ENCODE measurements at regions not wholly inside any gene's neighbourhood (a gene's known extent, or its start where the extent isn't known, plus 50 kb on each side); places are given as distances from the start of the nearest gene placed in this dataset.

- no peak for TF ChIP-seq POLR2AphosphoS5 (IDR thresholded peaks at IDR 0.05; ENCODE audit: low read depth, low read length)
- TF ChIP-seq POLR2A (IDR thresholded peaks at IDR 0.05; ENCODE audit: low read depth, low read length), result no peak
- no peak for TF ChIP-seq TAF1 (IDR thresholded peaks at IDR 0.05; ENCODE audit: borderline replicate concordance, low read depth, low read length)
Observed at GRCh38 chr5:153321478-153321877, 169.0 kb upstream of the GRIA1 start.
